HepG2 (cell line): ENCODE measurements at regions not wholly inside any gene's neighbourhood (a gene's known extent, or its start where the extent isn't known, plus 50 kb on each side); places are given as distances from the start of the nearest gene placed in this dataset.

Source experiments
- CEBPB ChIP-seq: IDR thresholded peaks from 2 replicates; pipeline ENCODE4 v1.6.1; 2011; ENCODE audit warnings: low read depth, low read length, improper control_type of control experiment, borderline replicate concordance
- CEBPZ ChIP-seq: IDR thresholded peaks from 2 replicates; pipeline ENCODE4 v1.6.1; 2012; ENCODE audit warnings: low read length, improper control_type of control experiment
- FOXM1 ChIP-seq: sonication (generic); formaldehyde crosslinking; IDR thresholded peaks from 2 replicates; pipeline ENCODE4 v1.5.0; 2020; ENCODE audit warnings: missing genetic modification reagents
- MAX ChIP-seq: IDR thresholded peaks from 2 replicates; pipeline ENCODE4 v1.6.1; 2012; ENCODE audit warnings: inconsistent platforms
- NFIC ChIP-seq: IDR thresholded peaks from 2 replicates; pipeline ENCODE4 v1.6.1; 2012; ENCODE audit warnings: mild to moderate bottlenecking, low read length, inconsistent platforms
- POLR2A ChIP-seq, 2 experiments: IDR thresholded peaks; 2 replicates each; pipeline ENCODE4 v1.6.1; 2011; ENCODE audit warnings: low read depth in 2 of 2, low read length in 2 of 2, mild to moderate bottlenecking in 1 of 2, moderate library complexity in 1 of 2; ENCODE audit not compliant: insufficient read depth in 1 of 2
- POLR2AphosphoS5 ChIP-seq: IDR thresholded peaks from 2 replicates; pipeline ENCODE4 v1.6.1; 2012; ENCODE audit warnings: low read depth, low read length
- RFX5 ChIP-seq: IDR thresholded peaks from 2 replicates; pipeline ENCODE4 v1.6.1; 2011; ENCODE audit warnings: low read depth, low read length, improper control_type of control experiment
- ZZZ3 ChIP-seq: sonication (generic); formaldehyde crosslinking; IDR thresholded peaks from 2 replicates; pipeline ENCODE4 v1.4.0; 2020; ENCODE audit warnings: missing genetic modification reagents, mild to moderate bottlenecking, borderline replicate concordance

GRCh38 chr9:19690128-19690527 is 98.7 kb downstream of the SLC24A2 start:
- TF ChIP-seq CEBPB (no peak), POLR2A (IDR thresholded peaks at IDR 0.05; ENCODE audit: insufficient read depth in 1 of 2, low read depth in 2 of 2, low read length in 2 of 2) (no peak), CEBPZ (no peak), NFIC (no peak), MAX (no peak), RFX5 (no peak), POLR2AphosphoS5 (no peak), FOXM1 (no peak), ZZZ3 (no peak)
